ENCODE measurements at regions not wholly inside any gene's neighbourhood (a gene's known extent, or its start where the extent isn't known, plus 50 kb on each side); places are given as distances from the start of the nearest gene placed in this dataset.

- no peak for DNase-seq
These were observed 170.8 kb downstream of the GADD45G start for GRCh38 chr9:89775641-89776040.

GRCh38 chr9:89776795-89777525 is 172.1 kb downstream of the GADD45G start:
- DNase-seq = no peak

- DNase-seq = no peak
These were observed 172.7 kb downstream of the GADD45G start for GRCh38 chr9:89777544-89777943.

DNA sequence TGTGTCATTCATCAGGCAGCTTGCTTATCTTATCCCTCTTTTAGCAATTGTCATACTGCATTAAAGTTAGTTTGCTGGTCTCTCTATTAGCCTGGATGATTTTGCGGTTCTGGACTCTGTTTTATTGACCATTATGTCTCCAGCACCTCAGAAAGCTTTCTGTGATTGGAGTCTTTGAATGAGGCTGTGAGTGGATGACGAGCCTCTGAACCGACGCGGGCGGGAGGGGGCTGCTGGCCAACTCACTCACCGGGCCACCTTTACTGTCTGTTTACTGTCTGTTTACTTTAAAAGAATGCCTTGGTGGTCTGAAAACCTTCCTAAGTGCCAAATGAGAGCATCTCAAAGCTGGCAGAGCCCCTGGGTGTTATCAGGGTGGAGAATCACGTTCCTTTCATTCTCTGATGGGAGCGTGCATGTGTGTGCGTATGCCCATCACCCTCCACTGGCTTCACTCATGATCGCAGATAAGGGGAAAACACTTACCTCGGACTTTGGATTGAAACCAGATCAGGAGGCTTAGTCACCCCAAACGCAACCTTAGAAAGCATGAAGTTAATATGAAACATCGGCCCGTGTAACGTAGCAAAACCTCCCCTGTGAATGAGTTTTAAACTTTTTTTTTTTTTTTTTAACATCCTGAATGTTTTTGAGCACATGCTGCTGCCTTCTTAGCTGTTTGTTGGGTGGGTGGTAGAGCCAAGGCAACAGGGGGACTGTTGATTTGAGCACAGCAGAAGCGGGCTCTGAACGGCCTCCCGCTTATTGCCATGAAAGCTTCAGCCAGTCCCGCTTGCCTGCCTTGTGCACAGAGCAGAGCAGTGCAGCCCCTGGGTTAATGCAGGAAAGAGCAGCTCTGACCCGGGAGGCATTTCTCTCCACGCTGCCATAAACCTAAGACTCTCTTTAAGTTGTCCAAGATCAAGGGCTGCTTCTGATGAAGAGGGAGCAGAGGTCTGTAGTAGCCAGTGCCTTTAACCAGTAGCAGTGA is 173.6 kb downstream of the GADD45G start:
- no peak for DNase-seq

DNA sequence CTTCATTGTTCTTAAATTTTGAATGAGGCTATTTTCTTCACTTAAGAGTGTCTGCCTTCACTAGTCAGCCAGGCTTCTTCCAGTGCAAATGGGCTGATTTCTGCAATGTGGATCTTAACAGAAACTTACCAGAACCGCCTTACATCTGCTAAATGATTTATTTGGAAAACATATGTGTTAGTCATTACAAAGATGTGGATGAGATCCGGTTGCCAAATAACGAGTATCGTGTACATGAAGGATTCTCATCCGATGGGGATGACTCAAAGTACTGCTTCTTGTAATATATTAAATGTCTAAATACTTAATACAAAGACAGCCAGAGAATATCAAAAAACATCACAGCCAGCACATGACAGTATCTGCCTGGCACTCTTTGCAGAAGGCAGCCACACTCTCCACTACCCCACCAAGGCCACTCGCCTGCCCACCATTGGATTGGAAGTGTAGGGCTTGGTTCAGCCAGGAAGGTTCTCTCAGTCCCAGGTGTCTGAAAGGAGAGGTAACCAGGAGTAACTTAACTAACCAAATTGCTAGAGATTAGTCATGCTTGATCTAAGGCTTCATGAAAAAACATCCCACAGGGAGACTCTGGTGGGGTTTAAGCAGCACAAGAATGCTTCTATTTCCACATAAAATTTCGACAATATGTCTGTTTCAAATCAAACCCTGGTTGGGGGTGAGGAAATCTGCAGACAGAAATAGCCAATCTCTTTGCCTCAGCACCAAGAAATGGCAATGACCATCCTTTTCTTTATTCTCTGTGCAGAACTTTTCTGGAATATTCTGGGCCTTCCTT is 174.8 kb downstream of the GADD45G start:
- DNase-seq = no peak

DNA sequence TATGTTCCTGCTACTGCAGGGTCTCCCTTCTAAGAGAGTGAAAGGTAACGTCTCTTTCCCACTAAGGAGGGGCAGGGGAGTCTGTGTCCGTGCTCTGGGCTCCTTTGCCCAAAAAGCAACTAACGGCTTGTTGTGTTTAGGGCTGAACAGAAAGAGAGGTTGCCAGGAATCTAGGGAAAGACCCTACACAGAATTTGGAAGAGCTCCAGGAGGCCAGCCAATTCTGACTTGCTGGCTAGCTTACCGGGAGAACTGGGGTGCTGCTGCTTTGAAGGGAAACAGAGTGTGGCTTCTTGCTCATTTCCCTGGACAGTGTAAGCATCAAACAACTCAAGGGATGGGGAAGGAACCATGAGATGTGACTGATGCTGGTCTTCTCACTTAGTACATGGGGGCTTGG is 176.1 kb downstream of the GADD45G start:
- no peak for DNase-seq

DNA sequence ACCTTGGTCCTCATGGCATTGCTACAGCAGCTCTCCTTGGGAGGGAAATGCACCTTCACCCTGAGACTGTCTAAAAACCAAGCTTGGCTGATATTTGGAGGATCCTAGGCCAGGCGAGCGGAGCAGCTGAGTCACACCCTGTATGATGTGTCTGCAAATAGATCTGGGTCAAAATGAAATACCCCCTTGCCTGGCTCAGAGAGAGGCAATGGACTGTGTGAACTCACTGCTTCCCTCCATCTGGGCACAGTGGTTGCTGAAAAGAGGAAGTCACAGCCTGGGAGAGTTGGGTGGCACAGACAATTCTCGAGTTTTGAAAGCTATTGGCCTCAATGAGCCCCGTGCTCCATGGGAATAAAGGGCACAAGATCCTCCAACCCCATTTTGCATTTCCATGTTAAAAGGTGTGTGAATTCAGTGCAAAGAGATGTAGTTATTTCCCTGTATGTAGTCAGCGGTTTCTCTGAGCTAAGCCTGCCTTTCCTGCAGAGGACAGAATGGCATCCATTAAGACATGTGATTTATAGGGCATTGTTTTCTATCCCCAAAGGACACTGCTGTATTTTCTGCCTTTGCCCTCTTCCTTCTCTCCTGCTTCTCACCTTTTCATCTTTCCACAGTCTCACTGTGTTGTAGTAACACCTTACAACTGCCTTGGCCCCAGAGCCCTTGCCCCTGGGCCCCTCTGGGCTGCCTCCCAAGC is 177.2 kb downstream of the GADD45G start:
- DNase-seq = peak; percentile 82

- peak; percentile 66 for DNase-seq
These were observed 181.8 kb downstream of the GADD45G start for GRCh38 chr9:89786655-89787054.

DNA sequence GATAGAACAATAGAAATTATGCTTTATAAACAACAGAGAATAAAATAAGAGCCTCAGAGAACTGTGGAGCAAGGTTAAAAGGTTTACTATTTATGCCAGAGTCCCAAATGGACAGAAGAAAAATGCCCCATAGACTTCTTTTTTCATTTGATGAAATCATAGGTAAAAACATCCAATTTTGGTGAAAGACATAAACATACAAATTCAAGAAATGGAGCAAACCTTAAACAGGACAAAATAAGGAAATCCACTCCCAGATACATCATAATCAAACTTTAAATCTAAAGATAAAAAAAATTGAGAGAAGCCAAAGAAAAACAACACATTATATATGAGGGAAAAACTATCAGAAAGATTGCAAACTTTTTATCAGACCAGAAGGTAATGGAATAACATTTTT is 182.8 kb downstream of the GADD45G start:
- no peak for DNase-seq

GRCh38 chr9:89788434-89788833 is 183.6 kb downstream of the GADD45G start:
- no peak for DNase-seq

DNA sequence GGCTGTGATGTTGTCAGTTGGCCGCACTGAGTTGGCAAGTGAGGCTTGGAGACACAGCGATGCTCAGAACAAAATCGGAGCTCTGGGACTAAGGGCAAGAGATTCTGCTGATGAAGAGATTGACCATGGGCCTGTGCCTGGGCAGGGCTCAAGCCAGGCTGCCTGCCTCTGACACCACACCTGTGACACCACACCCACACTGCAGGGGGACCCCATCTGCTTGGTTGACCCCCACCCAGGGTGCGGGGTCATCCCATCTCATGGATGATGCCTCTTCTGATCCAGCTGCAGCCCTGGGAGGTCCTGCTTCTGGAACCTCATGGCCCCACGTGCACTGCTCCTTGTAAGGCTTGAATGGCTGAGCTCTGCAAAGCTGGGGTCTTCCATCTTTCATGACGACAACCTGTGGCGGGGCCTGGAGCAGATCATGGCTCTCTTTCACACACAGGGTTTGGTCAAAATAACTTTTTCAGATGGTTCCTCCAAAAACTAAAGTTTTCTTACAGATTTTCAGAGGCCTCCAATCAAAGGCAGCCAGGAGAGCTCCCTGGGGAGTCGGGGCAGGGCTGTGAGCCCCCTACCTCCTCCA is 185.2 kb downstream of the GADD45G start:
- DNase-seq = no peak

DNA sequence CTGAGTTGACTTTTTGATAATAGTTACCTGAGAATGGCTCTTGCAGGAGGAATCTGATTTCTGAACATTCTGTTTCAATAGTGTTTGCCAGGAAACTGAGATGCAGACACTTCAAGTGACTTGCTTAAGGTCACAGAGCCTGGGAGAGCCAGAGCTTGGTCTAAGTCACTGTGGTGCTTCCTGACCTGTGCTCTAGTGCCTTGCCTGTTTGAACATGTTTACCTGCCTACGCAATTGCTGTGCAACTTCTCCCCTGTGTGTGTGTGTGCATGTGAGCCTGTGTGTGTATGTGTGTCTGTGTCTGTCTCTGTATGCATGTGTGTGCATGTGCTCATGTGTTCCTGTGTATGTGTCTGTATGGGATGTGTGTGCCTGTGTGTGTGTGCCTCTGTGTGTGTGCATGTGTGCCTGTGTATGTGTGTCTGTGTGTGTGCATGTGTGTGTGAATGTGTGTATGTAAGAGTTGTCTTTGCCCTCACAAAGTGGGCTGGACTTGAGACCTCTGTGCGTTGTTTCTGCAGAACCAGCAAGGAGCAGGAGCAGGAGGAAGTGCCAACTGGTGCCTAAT is 185.8 kb downstream of the GADD45G start:
- DNase-seq = no peak

DNA sequence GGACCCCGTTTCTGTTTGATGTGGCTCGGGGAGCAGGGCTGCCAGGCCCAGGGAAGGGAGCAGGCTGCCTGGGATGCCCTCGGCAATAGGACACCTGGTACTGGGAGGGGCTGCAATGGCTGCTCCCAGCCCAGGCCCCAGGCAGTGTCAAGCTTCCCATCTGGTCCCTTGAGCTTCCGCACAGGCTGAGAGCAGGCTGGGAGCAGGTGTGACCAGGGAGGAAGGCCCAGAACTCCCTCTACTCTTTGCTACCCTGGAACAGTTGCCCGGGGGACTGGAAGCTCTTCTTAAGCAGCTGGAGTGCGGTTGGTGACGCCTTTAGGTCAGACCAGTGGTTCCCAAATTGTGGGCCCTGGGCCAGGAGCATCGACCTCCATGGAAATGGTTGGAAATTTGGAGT is 186.9 kb downstream of the GADD45G start:
- no peak for DNase-seq

GRCh38 chr9:89792189-89793123 is 187.6 kb downstream of the GADD45G start:
- no peak for DNase-seq

GRCh38 chr9:89793124-89793495 is 188.3 kb downstream of the GADD45G start:
- DNase-seq = no peak

DNA sequence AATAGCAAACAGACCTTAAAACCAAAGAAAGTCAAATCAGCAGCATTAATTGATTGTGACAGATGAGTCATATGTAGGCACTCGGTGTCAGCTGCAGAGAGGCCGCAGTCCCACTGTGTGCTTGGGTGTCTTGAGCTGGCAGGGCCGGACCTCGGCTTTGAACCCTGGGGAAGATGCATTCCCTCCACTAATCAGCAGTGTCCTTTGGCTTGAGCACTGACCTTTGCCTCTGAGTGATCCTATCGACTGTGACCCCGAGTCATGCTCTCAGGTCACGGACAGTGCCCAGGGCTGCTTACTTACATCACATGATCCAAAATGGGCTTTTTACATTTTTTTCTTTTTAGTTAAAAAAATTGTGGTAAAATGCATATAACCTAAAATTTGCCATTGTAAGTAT is 188.7 kb downstream of the GADD45G start:
- DNase-seq = no peak

DNA sequence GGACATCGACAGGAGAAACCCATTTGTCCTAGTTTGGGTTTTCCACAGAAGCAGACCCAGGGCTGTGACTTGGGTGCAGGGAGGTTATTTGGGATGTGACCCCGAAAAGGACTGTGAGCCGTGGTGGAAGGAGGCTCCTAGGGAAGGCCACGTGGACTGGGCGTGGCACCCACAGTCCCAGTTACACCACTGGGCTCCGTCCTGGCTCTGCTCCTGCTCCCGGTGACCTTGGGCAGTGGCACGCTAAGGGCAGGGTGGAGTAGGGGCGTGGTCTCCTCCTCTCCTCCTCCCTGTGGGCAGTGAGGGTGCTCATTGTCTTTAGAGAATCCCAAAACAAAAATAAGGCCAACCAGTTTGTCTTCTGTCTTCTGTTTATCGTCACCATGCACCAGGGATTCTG is 190.1 kb downstream of the GADD45G start:
- no peak for DNase-seq

GRCh38 chr9:89795538-89796195 is 190.9 kb downstream of the GADD45G start:
- DNase-seq = no peak

DNA sequence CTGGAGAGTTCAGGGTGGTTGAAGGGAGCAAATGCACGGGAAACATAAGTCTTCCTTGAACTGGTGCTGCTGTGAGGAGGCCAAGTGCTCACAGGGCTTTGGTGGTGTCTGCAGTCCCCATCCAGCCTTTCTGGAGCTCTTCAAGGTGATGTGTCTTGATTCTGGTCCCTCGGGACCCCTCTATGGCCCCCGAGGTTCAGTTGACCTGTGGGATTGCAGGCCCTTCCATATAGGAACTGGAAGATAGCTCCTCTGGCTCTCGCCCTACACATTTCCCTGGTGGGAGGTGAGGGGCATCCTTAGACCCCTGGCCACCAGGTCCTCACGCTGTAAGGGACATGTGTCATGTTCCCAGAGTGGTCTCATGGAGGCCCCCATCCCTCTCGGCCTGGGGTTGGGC is 191.8 kb downstream of the GADD45G start:
- no peak for DNase-seq

DNA sequence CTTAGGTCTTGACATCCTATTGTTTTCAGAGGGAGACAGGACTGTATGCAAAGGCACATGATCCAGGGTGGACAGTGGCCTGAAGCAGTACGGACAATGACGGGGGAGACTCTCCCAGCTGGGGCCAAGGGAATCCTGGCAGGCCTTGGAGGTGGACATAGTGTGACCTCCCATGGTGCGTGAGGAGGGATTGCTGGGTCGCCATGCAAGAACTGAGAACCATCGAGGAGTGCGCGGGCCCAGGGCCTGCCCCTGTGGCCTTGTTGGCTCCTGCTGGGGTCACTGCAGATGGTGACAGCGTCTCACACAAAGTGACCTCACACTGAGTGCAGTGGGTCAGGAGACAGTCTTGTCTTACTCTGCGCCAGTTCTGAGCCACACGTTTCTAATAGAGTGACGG is 192.4 kb downstream of the GADD45G start:
- DNase-seq = no peak
